Endothelial cell of hepatic sinusoid (primary cell): ENCODE measurements at regions not wholly inside any gene's neighbourhood (a gene's known extent, or its start where the extent isn't known, plus 50 kb on each side); places are given as distances from the start of the nearest gene placed in this dataset.
"Not testable (repeated sequence)": the region's sequence is repeated elsewhere in the genome, so short reads cannot be mapped to it uniquely, and the experiment has no call there.

Source experiments
- in situ Hi-C: cut with HindIII; loops from 2 replicates; pipeline ENCODE4 v1.10.0; 2017; ENCODE audit warnings: low sequenced_read_pairs

- in situ Hi-C loops, result no loop called here
Measured at GRCh38 chr5:60136841-60137240, 243.3 kb upstream of the PDE4D start.

- in situ Hi-C loops, result no loop called here
Measured at GRCh38 chr5:60131504-60131903, 238.0 kb upstream of the PDE4D start.

- in situ Hi-C loops, result no loop called here
Measured at GRCh38 chr5:60125636-60126035, 232.1 kb upstream of the PDE4D start.

- in situ Hi-C loops, result no loop called here
Measured at GRCh38 chr5:60102961-60103693, 209.6 kb upstream of the PDE4D start.

GRCh38 chr5:60101573-60101972 lies 208.0 kb upstream of the PDE4D start:
- in situ Hi-C loops, result no loop called here

- in situ Hi-C loops, result no loop called here
Measured at GRCh38 chr5:60092671-60093422, 199.3 kb upstream of the PDE4D start.

- in situ Hi-C loops, result no loop called here
Measured at GRCh38 chr5:60086583-60086982, 193.1 kb upstream of the PDE4D start.

GRCh38 chr5:60084226-60084625 lies 190.7 kb upstream of the PDE4D start:
- in situ Hi-C loops, result no loop called here

- in situ Hi-C loops, result no loop called here
Measured at GRCh38 chr5:60077292-60077691, 183.8 kb upstream of the PDE4D start.

GRCh38 chr5:60076746-60077145 lies 183.2 kb upstream of the PDE4D start:
- in situ Hi-C loops, result no loop called here

- in situ Hi-C loops, result no loop called here
Measured at GRCh38 chr5:60066502-60066901, 173.0 kb upstream of the PDE4D start.

GRCh38 chr5:60060389-60060788 lies 166.9 kb upstream of the PDE4D start:
- in situ Hi-C loops, result no loop called here

GRCh38 chr5:60056191-60056590 lies 162.7 kb upstream of the PDE4D start:
- in situ Hi-C loops, result no loop called here

- in situ Hi-C loops, result no loop called here
Measured at GRCh38 chr5:60055168-60055567, 161.6 kb upstream of the PDE4D start.

GRCh38 chr5:60041996-60042664 lies 148.6 kb upstream of the PDE4D start:
- in situ Hi-C loops, result not testable (repeated sequence)

GRCh38 chr5:60041508-60041907 lies 148.0 kb upstream of the PDE4D start:
- in situ Hi-C loops, result not testable (repeated sequence)

- in situ Hi-C loops, result no loop called here
Measured at GRCh38 chr5:60036192-60036938, 142.8 kb upstream of the PDE4D start.

- in situ Hi-C loops, result no loop called here
Measured at GRCh38 chr5:60026161-60026560, 132.6 kb upstream of the PDE4D start.

- in situ Hi-C loops, result no loop called here
Measured at GRCh38 chr5:60024104-60024503, 130.6 kb upstream of the PDE4D start.

- in situ Hi-C loops, result no loop called here
Measured at GRCh38 chr5:60023255-60023654, 129.7 kb upstream of the PDE4D start.

GRCh38 chr5:60020457-60020856 lies 126.9 kb upstream of the PDE4D start:
- in situ Hi-C loops, result no loop called here
